22Rv1 (cell line): ENCODE measurements at regions not wholly inside any gene's neighbourhood (a gene's known extent, or its start where the extent isn't known, plus 50 kb on each side); places are given as distances from the start of the nearest gene placed in this dataset.

Experiments used
- CTCF ChIP-seq: fragments of 450-650 bp; IDR thresholded peaks from 2 replicates; pipeline ENCODE4 v1.5.1; 2017; ENCODE audit warnings: mild to moderate bottlenecking
- ZFX ChIP-seq: fragments of 450-650 bp; IDR thresholded peaks from 2 replicates; pipeline ENCODE4 v1.6.1; 2017; ENCODE audit warnings: antibody characterized with exemption, borderline replicate concordance

GRCh38 chr11:122509899-122510298 lies 145.6 kb upstream of the UBASH3B start:
- TF ChIP-seq CTCF, result no peak
- no peak for TF ChIP-seq ZFX
